Nephron progenitor cell (in vitro differentiated cells): ENCODE measurements at regions not wholly inside any gene's neighbourhood (a gene's known extent, or its start where the extent isn't known, plus 50 kb on each side); places are given as distances from the start of the nearest gene placed in this dataset.

Source experiments
- DNase-seq: peaks from one replicate; pipeline ENCODE4 v3.0.0; 2021
- H3K27ac Mint-ChIP-seq: 2 replicates; pipeline ENCODE4 v1.8.0; 2021; ENCODE audit warnings: mild to moderate bottlenecking, moderate library complexity, mixed read lengths
- H3K27me3 Mint-ChIP-seq: 2 replicates; pipeline ENCODE4 v1.8.0; 2021; ENCODE audit warnings: mild to moderate bottlenecking, low read depth, mixed read lengths; ENCODE audit not compliant: poor library complexity
- H3K36me3 Mint-ChIP-seq: 2 replicates; pipeline ENCODE4 v1.8.0; 2021; ENCODE audit warnings: low read depth, mixed read lengths
- H3K4me1 Mint-ChIP-seq: 2 replicates; pipeline ENCODE4 v1.8.0; 2021; ENCODE audit warnings: mixed read lengths
- H3K4me3 Mint-ChIP-seq: 2 replicates; pipeline ENCODE4 v1.8.0; 2021; ENCODE audit warnings: mild to moderate bottlenecking, moderate library complexity, mixed read lengths
- H3K9me3 Mint-ChIP-seq: 2 replicates; pipeline ENCODE4 v1.8.0; 2021; ENCODE audit warnings: mild to moderate bottlenecking, moderate library complexity, mixed read lengths
- CTCF ChIP-seq: fragments of 200-600 bp; sonication (generic); IDR thresholded peaks from 2 replicates; pipeline ENCODE4 v1.5.0; 2021; ENCODE audit warnings: antibody characterized with exemption

GRCh38 chr6:16844183-16844582, 82.9 kb upstream of the ATXN1 start:
- H3K27ac Mint-ChIP-seq = no peak overlapping the region
- no peaks in the 10 kb centered on the region for H3K36me3 Mint-ChIP-seq
- H3K4me1 Mint-ChIP-seq = peaks cover 29% of the 10 kb centered on the region
- no peak for DNase-seq
- H3K27me3 Mint-ChIP-seq = no peaks in the 10 kb centered on the region
- no peaks in the 10 kb centered on the region for H3K9me3 Mint-ChIP-seq
- no peak for TF ChIP-seq CTCF
- H3K4me3 Mint-ChIP-seq = no peak overlapping the region

GRCh38 chr6:16842676-16843075, 81.4 kb upstream of the ATXN1 start:
- no peak overlapping the region for H3K4me3 Mint-ChIP-seq
- no peak for TF ChIP-seq CTCF
- no peak for DNase-seq
- peaks cover 23% of the 10 kb centered on the region for H3K4me1 Mint-ChIP-seq
- H3K27me3 Mint-ChIP-seq = no peaks in the 10 kb centered on the region
- no peaks in the 10 kb centered on the region for H3K36me3 Mint-ChIP-seq
- no peak overlapping the region for H3K27ac Mint-ChIP-seq
- no peaks in the 10 kb centered on the region for H3K9me3 Mint-ChIP-seq

GRCh38 chr6:16841241-16841640, 80.0 kb upstream of the ATXN1 start:
- Mint-ChIP-seq H3K4me1 (peaks cover 37% of the 10 kb centered on the region), H3K36me3 (no peaks in the 10 kb centered on the region), H3K9me3 (no peaks in the 10 kb centered on the region), H3K27ac (no peak overlapping the region), H3K4me3 (no peak overlapping the region), H3K27me3 (no peaks in the 10 kb centered on the region)
- no peak for DNase-seq
- TF ChIP-seq CTCF = no peak

GRCh38 chr6:16840725-16841124, 79.5 kb upstream of the ATXN1 start:
- Mint-ChIP-seq H3K4me1 (peaks cover 42% of the 10 kb centered on the region), H3K9me3 (no peaks in the 10 kb centered on the region), H3K4me3 (no peak overlapping the region), H3K27me3 (no peaks in the 10 kb centered on the region), H3K36me3 (no peaks in the 10 kb centered on the region), H3K27ac (no peak overlapping the region)
- no peak for DNase-seq
- TF ChIP-seq CTCF = no peak

GRCh38 chr6:16840291-16840690, 79.0 kb upstream of the ATXN1 start:
- peaks cover 42% of the 10 kb centered on the region for H3K4me1 Mint-ChIP-seq
- peak overlapping the region; percentile 33 for H3K27ac Mint-ChIP-seq
- no peak overlapping the region for H3K4me3 Mint-ChIP-seq
- no peak for DNase-seq
- no peaks in the 10 kb centered on the region for H3K36me3 Mint-ChIP-seq
- TF ChIP-seq CTCF = no peak
- H3K27me3 Mint-ChIP-seq = no peaks in the 10 kb centered on the region
- H3K9me3 Mint-ChIP-seq = no peaks in the 10 kb centered on the region

- H3K9me3 Mint-ChIP-seq = no peaks in the 10 kb centered on the region
- peak overlapping the region; percentile 33 for H3K27ac Mint-ChIP-seq
- no peaks in the 10 kb centered on the region for H3K36me3 Mint-ChIP-seq
- H3K4me3 Mint-ChIP-seq = no peak overlapping the region
- H3K27me3 Mint-ChIP-seq = no peaks in the 10 kb centered on the region
- no peak for TF ChIP-seq CTCF
- DNase-seq = no peak
- H3K4me1 Mint-ChIP-seq = peaks cover 42% of the 10 kb centered on the region
These were observed 78.4 kb upstream of the ATXN1 start for GRCh38 chr6:16839631-16840179.
